GM12878 (cell line): ENCODE measurements at regions not wholly inside any gene's neighbourhood (a gene's known extent, or its start where the extent isn't known, plus 50 kb on each side); places are given as distances from the start of the nearest gene placed in this dataset.

Source experiments
- BACH1 ChIP-seq: fragments of 450-650 bp; IDR thresholded peaks from 2 replicates; pipeline ENCODE4 v1.6.1; 2017; ENCODE audit warnings: mild to moderate bottlenecking, borderline replicate concordance
- BCL11A ChIP-seq: IDR thresholded peaks from 2 replicates; pipeline ENCODE4 v1.6.1; 2011; ENCODE audit warnings: low read depth, low read length
- BHLHE40 ChIP-seq, 2 experiments: fragments of 450-650 bp in 1 of 2; IDR thresholded peaks; 2 replicates each; pipeline ENCODE4 v1.6.1; 2011 to 2017; ENCODE audit warnings: low read depth in 2 of 2, borderline replicate concordance in 1 of 2, improper control_type of control experiment in 1 of 2, low read length in 1 of 2, mild to moderate bottlenecking in 1 of 2
- BRCA1 ChIP-seq: IDR thresholded peaks from 2 replicates; pipeline ENCODE4 v1.6.1; 2011; ENCODE audit warnings: low read depth, low read length, improper control_type of control experiment
- CBX3 ChIP-seq: fragments of 200-600 bp; sonication (generic); IDR thresholded peaks from 2 replicates; pipeline ENCODE4 v1.6.1; 2016; ENCODE audit warnings: low read depth, borderline replicate concordance
- EED ChIP-seq: sonication (generic); IDR thresholded peaks from 2 replicates; pipeline ENCODE4 v1.6.1; 2016; ENCODE audit warnings: antibody characterized with exemption, low read depth
- ETV6 ChIP-seq, 2 experiments: fragments of 450-650 bp in 1 of 2; IDR thresholded peaks in 1 of 2; conservative IDR thresholded peaks in 1 of 2; 2 replicates each; pipeline ENCODE4 v1.6.1; 2014; ENCODE audit warnings: antibody characterized with exemption in 1 of 2, borderline replicate concordance in 1 of 2, low read depth in 1 of 2, mild to moderate bottlenecking in 1 of 2, moderate library complexity in 1 of 2
- GABPA ChIP-seq: IDR thresholded peaks from 2 replicates; pipeline ENCODE4 v1.6.1; 2014; ENCODE audit warnings: antibody characterized with exemption, low read depth, mild to moderate bottlenecking, inconsistent platforms
- HDAC2 ChIP-seq: fragments of 200-600 bp; sonication (generic); IDR thresholded peaks from 2 replicates; pipeline ENCODE4 v1.6.1; 2017
- IKZF2 ChIP-seq, 2 experiments: fragments of 450-650 bp; IDR thresholded peaks; 2 replicates each; pipeline ENCODE4 v1.6.1; 2017; ENCODE audit warnings: mild to moderate bottlenecking in 2 of 2, moderate library complexity in 2 of 2
- IRF4 ChIP-seq: IDR thresholded peaks from 2 replicates; pipeline ENCODE4 v1.6.1; 2011; ENCODE audit warnings: low read depth, low read length
- JUND ChIP-seq: IDR thresholded peaks from 2 replicates; pipeline ENCODE4 v1.6.1; 2012; ENCODE audit warnings: low read depth, mild to moderate bottlenecking, low read length, improper control_type of control experiment, moderate library complexity
- MTA2 ChIP-seq: fragments of 450-650 bp; IDR thresholded peaks from 2 replicates; pipeline ENCODE4 v1.6.1; 2016; ENCODE audit warnings: low read depth, mild to moderate bottlenecking, moderate library complexity
- NFYB ChIP-seq: IDR thresholded peaks from 2 replicates; pipeline ENCODE4 v1.6.1; 2011; ENCODE audit warnings: low read depth, mild to moderate bottlenecking, low read length, improper control_type of control experiment, moderate library complexity; ENCODE audit not compliant: insufficient read depth
- RAD21 ChIP-seq: IDR thresholded peaks from 2 replicates; pipeline ENCODE4 v1.6.1; 2011; ENCODE audit warnings: mild to moderate bottlenecking, low read depth, low read length, moderate library complexity; ENCODE audit not compliant: insufficient read depth
- RUNX3 ChIP-seq: IDR thresholded peaks from 2 replicates; pipeline ENCODE4 v1.6.1; 2012; ENCODE audit warnings: low read length, inconsistent platforms
- STAT3 ChIP-seq: IDR thresholded peaks from 2 replicates; pipeline ENCODE4 v1.6.1; 2011; ENCODE audit warnings: low read depth, low read length, improper control_type of control experiment
- TCF12 ChIP-seq: IDR thresholded peaks from 2 replicates; pipeline ENCODE4 v1.6.1; 2011; ENCODE audit warnings: low read depth, mild to moderate bottlenecking, low read length
- ZBED1 ChIP-seq: IDR thresholded peaks from 2 replicates; pipeline ENCODE4 v1.6.1; 2016; ENCODE audit warnings: borderline replicate concordance
- ZNF24 ChIP-seq: fragments of 450-650 bp; IDR thresholded peaks from 2 replicates; pipeline ENCODE4 v1.6.1; 2017; ENCODE audit warnings: antibody characterized with exemption, mild to moderate bottlenecking
- TF ChIP-seq, protein P1 (sequence below): IDR thresholded peaks from 2 replicates; pipeline ENCODE4 v1.6.1; 2011; ENCODE audit warnings: borderline replicate concordance, low read depth, mild to moderate bottlenecking, moderate library complexity, low read length; ENCODE audit not compliant: insufficient read depth, poor library complexity, severe bottlenecking
- TF ChIP-seq, protein P2 (sequence below): fragments of 450-650 bp; IDR thresholded peaks from 2 replicates; pipeline ENCODE4 v1.6.1; 2016; ENCODE audit warnings: mild to moderate bottlenecking
- TF ChIP-seq, protein P3 (sequence below): fragments of 450-650 bp; formaldehyde crosslinking; IDR thresholded peaks from 2 replicates; pipeline ENCODE4 v1.5.0; 2022; ENCODE audit warnings: mild to moderate bottlenecking, missing genetic modification characterization
- TF ChIP-seq, protein P4 (sequence below): fragments of 450-650 bp; IDR thresholded peaks from 2 replicates; pipeline ENCODE4 v1.6.1; 2017; ENCODE audit warnings: mild to moderate bottlenecking, low read depth, inconsistent platforms; ENCODE audit not compliant: poor library complexity, severe bottlenecking

DNA sequence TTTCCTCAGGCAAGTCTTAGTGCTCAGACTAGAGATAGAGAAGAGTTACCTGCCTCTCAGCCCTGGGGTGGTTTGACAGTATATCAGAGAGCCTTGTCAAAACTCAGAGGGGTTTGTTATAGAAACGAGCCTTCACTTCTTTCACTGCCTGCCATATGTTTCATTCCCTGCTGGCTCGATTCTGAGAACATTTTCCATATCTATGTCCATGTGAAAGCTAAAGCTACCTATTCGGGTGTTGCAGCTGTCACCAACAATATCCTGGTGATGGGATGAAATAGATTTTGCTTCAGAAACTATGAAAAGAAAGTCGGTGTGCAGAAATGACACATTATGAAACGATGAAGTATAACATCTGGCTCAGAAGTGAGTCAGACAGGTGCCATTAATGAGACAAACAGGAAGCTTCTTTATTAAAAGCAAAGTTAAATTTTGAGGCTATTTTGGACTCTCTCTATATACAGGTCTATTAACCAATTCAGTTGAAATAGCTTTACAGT, 56.1 kb upstream of the TANK start (continued):
- TF ChIP-seq MTA2 (peak; percentile 91), ZNF24 (no peak), ETV6 (conservative IDR thresholded peaks at IDR 0.05 in 1 of 2, IDR thresholded peaks at IDR 0.05 in 1 of 2; ENCODE audit: borderline replicate concordance in 1 of 2, low read depth in 1 of 2) (peak in 1 of 2 experiments; percentile 92; a peak in 2 of 4 replicates), IRF4 (peak; percentile 74; the same call in 1 of the 2 replicates), JUND (0 out of 2 replicates have a peak, but pooled peaks have one; percentile 23), NFYB (no peak), BACH1 (0 out of 2 replicates have a peak, but pooled peaks have one; percentile 18), RAD21 (peak; percentile 16; the same call in 1 of the 2 replicates), BRCA1 (no peak), EED (peak; percentile 80), STAT3 (no peak), IKZF2 (IDR thresholded peaks at IDR 0.05) (peak; percentile 77 to 86), HDAC2 (no peak), TCF12 (peak; percentile 92), BCL11A (peak; percentile 91), ZBED1 (peak; percentile 78; the same call in 1 of the 2 replicates), BHLHE40 (IDR thresholded peaks at IDR 0.05; ENCODE audit: borderline replicate concordance in 1 of 2, low read depth in 2 of 2, low read length in 1 of 2) (peak; percentile 68 to 72), CBX3 (no peak), RUNX3 (peak; percentile 74), GABPA (peak; percentile 54; the same call in 1 of the 2 replicates)
- TF ChIP-seq, protein P1, sequence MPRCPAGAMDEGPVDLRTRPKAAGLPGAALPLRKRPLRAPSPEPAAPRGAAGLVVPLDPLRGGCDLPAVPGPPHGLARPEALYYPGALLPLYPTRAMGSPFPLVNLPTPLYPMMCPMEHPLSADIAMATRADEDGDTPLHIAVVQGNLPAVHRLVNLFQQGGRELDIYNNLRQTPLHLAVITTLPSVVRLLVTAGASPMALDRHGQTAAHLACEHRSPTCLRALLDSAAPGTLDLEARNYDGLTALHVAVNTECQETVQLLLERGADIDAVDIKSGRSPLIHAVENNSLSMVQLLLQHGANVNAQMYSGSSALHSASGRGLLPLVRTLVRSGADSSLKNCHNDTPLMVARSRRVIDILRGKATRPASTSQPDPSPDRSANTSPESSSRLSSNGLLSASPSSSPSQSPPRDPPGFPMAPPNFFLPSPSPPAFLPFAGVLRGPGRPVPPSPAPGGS = peak; percentile 80
- TF ChIP-seq, protein P2, sequence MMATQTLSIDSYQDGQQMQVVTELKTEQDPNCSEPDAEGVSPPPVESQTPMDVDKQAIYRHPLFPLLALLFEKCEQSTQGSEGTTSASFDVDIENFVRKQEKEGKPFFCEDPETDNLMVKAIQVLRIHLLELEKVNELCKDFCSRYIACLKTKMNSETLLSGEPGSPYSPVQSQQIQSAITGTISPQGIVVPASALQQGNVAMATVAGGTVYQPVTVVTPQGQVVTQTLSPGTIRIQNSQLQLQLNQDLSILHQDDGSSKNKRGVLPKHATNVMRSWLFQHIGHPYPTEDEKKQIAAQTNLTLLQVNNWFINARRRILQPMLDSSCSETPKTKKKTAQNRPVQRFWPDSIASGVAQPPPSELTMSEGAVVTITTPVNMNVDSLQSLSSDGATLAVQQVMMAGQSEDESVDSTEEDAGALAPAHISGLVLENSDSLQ = peak; percentile 80
- TF ChIP-seq, protein P3, sequence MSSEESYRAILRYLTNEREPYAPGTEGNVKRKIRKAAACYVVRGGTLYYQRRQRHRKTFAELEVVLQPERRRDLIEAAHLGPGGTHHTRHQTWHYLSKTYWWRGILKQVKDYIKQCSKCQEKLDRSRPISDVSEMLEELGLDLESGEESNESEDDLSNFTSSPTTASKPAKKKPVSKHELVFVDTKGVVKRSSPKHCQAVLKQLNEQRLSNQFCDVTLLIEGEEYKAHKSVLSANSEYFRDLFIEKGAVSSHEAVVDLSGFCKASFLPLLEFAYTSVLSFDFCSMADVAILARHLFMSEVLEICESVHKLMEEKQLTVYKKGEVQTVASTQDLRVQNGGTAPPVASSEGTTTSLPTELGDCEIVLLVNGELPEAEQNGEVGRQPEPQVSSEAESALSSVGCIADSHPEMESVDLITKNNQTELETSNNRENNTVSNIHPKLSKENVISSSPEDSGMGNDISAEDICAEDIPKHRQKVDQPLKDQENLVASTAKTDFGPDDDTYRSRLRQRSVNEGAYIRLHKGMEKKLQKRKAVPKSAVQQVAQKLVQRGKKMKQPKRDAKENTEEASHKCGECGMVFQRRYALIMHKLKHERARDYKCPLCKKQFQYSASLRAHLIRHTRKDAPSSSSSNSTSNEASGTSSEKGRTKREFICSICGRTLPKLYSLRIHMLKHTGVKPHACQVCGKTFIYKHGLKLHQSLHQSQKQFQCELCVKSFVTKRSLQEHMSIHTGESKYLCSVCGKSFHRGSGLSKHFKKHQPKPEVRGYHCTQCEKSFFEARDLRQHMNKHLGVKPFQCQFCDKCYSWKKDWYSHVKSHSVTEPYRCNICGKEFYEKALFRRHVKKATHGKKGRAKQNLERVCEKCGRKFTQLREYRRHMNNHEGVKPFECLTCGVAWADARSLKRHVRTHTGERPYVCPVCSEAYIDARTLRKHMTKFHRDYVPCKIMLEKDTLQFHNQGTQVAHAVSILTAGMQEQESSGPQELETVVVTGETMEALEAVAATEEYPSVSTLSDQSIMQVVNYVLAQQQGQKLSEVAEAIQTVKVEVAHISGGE (CRISPR knock-in tag) = no peak
- TF ChIP-seq, protein P4, sequence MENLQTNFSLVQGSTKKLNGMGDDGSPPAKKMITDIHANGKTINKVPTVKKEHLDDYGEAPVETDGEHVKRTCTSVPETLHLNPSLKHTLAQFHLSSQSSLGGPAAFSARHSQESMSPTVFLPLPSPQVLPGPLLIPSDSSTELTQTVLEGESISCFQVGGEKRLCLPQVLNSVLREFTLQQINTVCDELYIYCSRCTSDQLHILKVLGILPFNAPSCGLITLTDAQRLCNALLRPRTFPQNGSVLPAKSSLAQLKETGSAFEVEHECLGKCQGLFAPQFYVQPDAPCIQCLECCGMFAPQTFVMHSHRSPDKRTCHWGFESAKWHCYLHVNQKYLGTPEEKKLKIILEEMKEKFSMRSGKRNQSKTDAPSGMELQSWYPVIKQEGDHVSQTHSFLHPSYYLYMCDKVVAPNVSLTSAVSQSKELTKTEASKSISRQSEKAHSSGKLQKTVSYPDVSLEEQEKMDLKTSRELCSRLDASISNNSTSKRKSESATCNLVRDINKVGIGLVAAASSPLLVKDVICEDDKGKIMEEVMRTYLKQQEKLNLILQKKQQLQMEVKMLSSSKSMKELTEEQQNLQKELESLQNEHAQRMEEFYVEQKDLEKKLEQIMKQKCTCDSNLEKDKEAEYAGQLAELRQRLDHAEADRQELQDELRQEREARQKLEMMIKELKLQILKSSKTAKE = peak; percentile 78
